Epithelial cell of proximal tubule (primary cell): ENCODE measurements at regions not wholly inside any gene's neighbourhood (a gene's known extent, or its start where the extent isn't known, plus 50 kb on each side); places are given as distances from the start of the nearest gene placed in this dataset.
"Not testable (repeated sequence)": the region's sequence is repeated elsewhere in the genome, so short reads cannot be mapped to it uniquely, and the experiment has no call there.

Source experiments
- DNase-seq: peaks from one replicate; pipeline ENCODE4 v3.0.0-alpha.2; 2011; ENCODE audit warnings: low read depth
- H3K4me3 ChIP-seq: 2 replicates; pipeline ENCODE4 v1.5.1; 2011; ENCODE audit warnings: low read depth, mild to moderate bottlenecking, low read length
- TF ChIP-seq, protein P1 (sequence below): conservative IDR thresholded peaks from 2 replicates; pipeline ENCODE4 v1.5.1; 2012; ENCODE audit warnings: low read depth, mild to moderate bottlenecking, low read length

- H3K4me3 ChIP-seq = no peak overlapping the region
- TF ChIP-seq, protein P1, sequence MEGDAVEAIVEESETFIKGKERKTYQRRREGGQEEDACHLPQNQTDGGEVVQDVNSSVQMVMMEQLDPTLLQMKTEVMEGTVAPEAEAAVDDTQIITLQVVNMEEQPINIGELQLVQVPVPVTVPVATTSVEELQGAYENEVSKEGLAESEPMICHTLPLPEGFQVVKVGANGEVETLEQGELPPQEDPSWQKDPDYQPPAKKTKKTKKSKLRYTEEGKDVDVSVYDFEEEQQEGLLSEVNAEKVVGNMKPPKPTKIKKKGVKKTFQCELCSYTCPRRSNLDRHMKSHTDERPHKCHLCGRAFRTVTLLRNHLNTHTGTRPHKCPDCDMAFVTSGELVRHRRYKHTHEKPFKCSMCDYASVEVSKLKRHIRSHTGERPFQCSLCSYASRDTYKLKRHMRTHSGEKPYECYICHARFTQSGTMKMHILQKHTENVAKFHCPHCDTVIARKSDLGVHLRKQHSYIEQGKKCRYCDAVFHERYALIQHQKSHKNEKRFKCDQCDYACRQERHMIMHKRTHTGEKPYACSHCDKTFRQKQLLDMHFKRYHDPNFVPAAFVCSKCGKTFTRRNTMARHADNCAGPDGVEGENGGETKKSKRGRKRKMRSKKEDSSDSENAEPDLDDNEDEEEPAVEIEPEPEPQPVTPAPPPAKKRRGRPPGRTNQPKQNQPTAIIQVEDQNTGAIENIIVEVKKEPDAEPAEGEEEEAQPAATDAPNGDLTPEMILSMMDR = no peak
- no peak for DNase-seq
Observed at GRCh38 chr4:72860766-72861165, 208.8 kb downstream of the COX18 start.

DNA sequence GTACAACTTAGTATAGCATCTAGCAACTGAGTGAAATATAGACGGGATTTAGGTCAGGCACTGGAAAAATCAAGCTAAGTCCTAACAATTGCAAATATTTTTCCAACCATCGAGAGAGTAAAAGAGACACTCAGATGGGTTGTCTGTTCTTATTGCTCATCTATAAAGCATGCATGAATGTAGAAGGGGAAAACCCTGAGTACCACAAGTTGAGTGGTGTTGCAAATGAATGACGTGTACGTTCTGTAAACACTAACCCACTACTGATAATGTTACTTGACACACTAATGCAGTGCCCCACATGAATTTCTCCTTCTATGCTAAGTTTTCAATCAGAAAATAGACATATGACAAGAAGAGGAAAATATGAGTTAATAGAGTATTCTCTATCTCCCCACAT lies 211.2 kb downstream of the COX18 start:
- no peak overlapping the region for H3K4me3 ChIP-seq
- DNase-seq = peak; percentile 72
- TF ChIP-seq, protein P1 = no peak

DNA sequence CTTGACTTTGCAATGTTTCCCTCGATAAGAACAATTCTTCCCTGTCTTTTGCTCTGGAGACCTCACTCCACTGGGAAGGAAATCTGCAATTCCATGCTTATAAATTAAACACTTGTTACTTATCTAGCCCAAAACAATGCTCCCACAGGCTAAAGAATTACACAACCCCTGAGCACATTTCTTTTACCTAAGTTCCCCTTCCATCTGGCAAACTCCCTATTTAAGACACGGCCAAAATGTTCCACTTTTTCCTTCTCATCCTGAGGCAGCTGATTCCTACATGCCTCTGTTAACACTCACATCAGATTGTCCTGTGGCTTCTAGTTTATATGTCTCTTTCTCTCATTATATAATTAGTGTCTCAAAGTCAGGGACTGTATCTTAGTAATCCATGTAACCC lies 211.7 kb downstream of the COX18 start:
- TF ChIP-seq, protein P1 = no peak
- no peak overlapping the region for H3K4me3 ChIP-seq
- DNase-seq = no peak

- H3K4me3 ChIP-seq = no peak overlapping the region
- TF ChIP-seq, protein P1 = no peak
- no peak for DNase-seq
Observed at GRCh38 chr4:72857216-72857615, 212.3 kb downstream of the COX18 start.

DNA sequence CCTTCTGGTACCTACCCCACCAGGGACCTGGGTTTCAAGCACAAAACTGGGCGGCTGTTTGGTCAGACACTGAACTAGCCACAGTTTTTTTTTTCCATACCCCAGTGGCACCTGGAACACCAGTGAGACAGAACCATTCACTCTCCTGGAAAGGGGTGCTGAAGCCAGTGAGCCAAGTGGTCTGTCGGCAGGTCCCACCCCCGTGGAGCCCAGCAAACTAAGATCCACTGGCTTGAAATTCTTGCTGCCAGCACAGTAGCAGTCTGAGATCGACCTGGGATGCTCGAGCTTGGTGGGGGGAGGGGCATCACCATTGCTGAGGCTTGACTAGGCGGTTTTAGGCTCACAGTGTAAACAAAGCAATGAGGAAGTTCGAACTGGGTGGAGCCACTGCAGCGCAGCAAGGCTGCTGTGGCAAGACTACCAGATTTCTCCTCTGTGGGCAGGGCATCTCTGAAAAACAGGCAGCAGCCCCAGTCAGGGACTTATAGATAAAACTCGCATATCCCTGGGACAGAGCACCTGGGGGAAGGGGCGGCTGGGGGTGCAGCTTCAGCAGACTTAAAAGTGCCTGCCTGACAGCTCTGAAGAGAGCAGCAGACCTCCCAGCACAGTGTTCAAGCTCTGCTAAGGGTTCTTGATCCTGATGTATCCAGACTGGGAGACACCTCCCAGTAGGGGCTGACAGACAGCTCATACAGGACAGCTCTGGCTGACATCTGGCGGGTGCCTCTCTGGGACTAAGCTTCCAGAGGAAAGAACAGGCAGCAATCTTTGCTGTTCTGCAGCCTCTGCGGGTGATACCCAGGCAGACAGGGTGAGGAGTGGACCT lies 223.0 kb downstream of the COX18 start:
- TF ChIP-seq, protein P1 = no peak
- no peak for DNase-seq
- no peak overlapping the region for H3K4me3 ChIP-seq

- H3K4me3 ChIP-seq = no peak overlapping the region
- TF ChIP-seq, protein P1 = no peak
- DNase-seq = no peak
Observed at GRCh38 chr4:72843466-72843865, 226.1 kb downstream of the COX18 start.

DNA sequence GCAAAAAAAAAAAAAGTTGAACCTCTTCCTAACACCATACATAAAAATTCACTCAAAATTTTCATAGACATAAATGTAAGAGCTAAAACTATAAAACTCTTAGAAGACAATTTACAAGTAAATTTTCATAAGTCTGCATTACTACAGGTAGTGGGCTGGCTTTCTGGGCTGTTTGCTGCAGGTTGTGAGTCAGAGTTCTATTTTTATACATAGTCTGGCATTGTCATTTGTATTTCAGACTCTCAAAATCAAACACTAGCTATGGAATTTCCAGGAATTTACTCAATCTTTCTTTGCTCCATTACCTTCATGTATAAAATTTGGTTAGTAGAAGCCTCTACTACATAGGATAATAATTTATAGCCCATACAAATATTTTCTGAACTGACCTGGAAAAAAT lies 227.2 kb downstream of the COX18 start:
- TF ChIP-seq, protein P1 = no peak
- no peak for DNase-seq
- no peak overlapping the region for H3K4me3 ChIP-seq

DNA sequence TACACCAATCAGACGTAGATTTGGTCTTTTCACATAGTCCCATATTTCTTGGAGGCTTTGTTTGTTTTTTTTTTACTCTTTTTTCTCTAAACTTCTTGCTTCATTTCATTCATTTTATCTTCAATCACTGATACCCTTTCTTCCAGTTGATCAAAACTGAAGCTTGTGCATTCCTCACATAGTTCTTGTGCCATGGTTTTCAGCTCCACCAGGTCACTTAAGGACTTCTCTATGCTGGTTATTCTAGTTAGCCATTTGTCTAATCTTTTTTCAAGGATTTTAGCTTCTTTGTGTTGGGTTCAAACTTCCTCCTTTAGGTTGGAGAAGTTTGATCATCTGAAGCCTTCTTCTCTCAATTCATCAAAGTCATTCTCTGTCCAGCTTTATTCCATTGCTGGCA lies 229.3 kb downstream of the COX18 start:
- H3K4me3 ChIP-seq = not testable (repeated sequence)
- DNase-seq = peak; percentile 44
